ENCODE measurements at regions not wholly inside any gene's neighbourhood (a gene's known extent, or its start where the extent isn't known, plus 50 kb on each side); places are given as distances from the start of the nearest gene placed in this dataset.

- peak overlapping the region; percentile 87 for H3K4me2 ChIP-seq (ENCODE audit: control insufficient read depth, insufficient read depth)
Measured at GRCh38 chr6:25035174-25035511, 99.4 kb upstream of the RIPOR2 start.

More at GRCh38 chr6:25035174-25035511, 99.4 kb upstream of the RIPOR2 start:
- peak overlapping the region; percentile 52; the same call in 1 of the 2 replicates for H3K4me3 ChIP-seq
- peaks cover 19% of the 10 kb centered on the region for H3K4me1 ChIP-seq (ENCODE audit: control insufficient read depth, insufficient read depth, low read length)
- DNase-seq (ENCODE audit: low read depth, low spot score): no peak
- no peaks in the 10 kb centered on the region; the same call in none of the 2 replicates for H3K79me2 ChIP-seq (ENCODE audit: control insufficient read depth, insufficient read depth, low read length)
- no peaks in the 10 kb centered on the region for H4K20me1 ChIP-seq (ENCODE audit: control insufficient read depth, insufficient read depth)
- CTCF ChIA-PET: interaction anchor here (1.2 to 7.7 kb wide), 11 partner anchors 8 to 178 kb away, joined by 4 to 86 read pairs (median 14); no protein-coding TSS in a partner anchor
- H3K27me3 ChIP-seq (replicated peaks in 1 of 2; ENCODE audit: control insufficient read depth in 2 of 2, insufficient read depth in 2 of 2, low read length in 1 of 2): no peaks in the 10 kb centered on the region
- intact Hi-C loops (cut with micrococcal nuclease; ENCODE audit: unreplicated experiment) (no loop called here), in situ Hi-C loops (cut with MboI) (no loop called here)
- no peaks in the 10 kb centered on the region; the same call in 2 of the 3 replicates for H3K9me3 ChIP-seq (replicated peaks; ENCODE audit: control insufficient read depth, insufficient read depth, low read length)
- no peaks in the 10 kb centered on the region for H3K36me3 ChIP-seq (ENCODE audit: control insufficient read depth in 2 of 2, insufficient read depth in 2 of 2, low read length in 1 of 2)
- SMC1A ChIA-PET (ENCODE audit: uncharacterized antibody, unreplicated experiment): interaction anchor here (0.9 to 14.2 kb wide), 12 partner anchors 8 to 256 kb away, joined by 3 to 304 read pairs (median 8); no protein-coding TSS in a partner anchor
- WGBS (ENCODE audit: insufficient coverage, insufficient replicate concordance, low lambda C conversion rate, missing lambda C conversion rate): 3% methylated on average over 3 of the region's 3 CpGs
- BruUV-seq (replicated peaks): no TSS peak
- H3K9ac ChIP-seq (ENCODE audit: control insufficient read depth, insufficient read depth, low read length): peak overlapping the region; percentile 74
- TF ChIP-seq MTA3 (IDR thresholded peaks at IDR 0.05; ENCODE audit: borderline replicate concordance, low read length) (no peak), CTCF (IDR thresholded peaks at IDR 0.05 in 2 of 3, conservative IDR thresholded peaks at IDR 0.05 in 1 of 3; ENCODE audit: control insufficient read depth in 2 of 3, extremely low read depth in 1 of 3, insufficient read depth in 1 of 3, low read depth in 3 of 3, low read length in 3 of 3) (no peak), GATAD2B (conservative IDR thresholded peaks at IDR 0.05; ENCODE audit: low read depth) (no peak), SMAD5 (IDR thresholded peaks at IDR 0.05; ENCODE audit: low read depth) (no peak), USF2 (IDR thresholded peaks at IDR 0.05; ENCODE audit: borderline replicate concordance, low read depth, low read length) (no peak), SPI1 (IDR thresholded peaks at IDR 0.05; ENCODE audit: borderline replicate concordance, insufficient read depth, low read depth, low read length) (no peak), ZZZ3 (IDR thresholded peaks at IDR 0.05; ENCODE audit: control insufficient read depth, insufficient read length, low read depth) (no peak)
- no peak for FAIRE-seq
- H3K27ac ChIP-seq (ENCODE audit: control insufficient read depth, insufficient read depth): peak overlapping the region; percentile 80
- POLR2A ChIA-PET: interaction anchor here (0.6 to 7.7 kb wide), 8 partner anchors 8 to 97 kb away, joined by 3 to 69 read pairs (median 6); no protein-coding TSS in a partner anchor
- peak overlapping the region; percentile 87 for H2AFZ ChIP-seq (ENCODE audit: control insufficient read depth, low read depth, low read length)
- RAD21 ChIA-PET (ENCODE audit: unreplicated experiment): interaction anchor here (0.9 to 7.0 kb wide), 11 partner anchors 8 to 256 kb away, joined by 3 to 61 read pairs (median 8); no protein-coding TSS in a partner anchor
- no peak; the same call in 1 of the 3 replicates for ATAC-seq

All from GM12878 (cell line).